Left ventricle myocardium inferior (tissue), 1 donor: ENCODE measurements at regions not wholly inside any gene's neighbourhood (a gene's known extent, or its start where the extent isn't known, plus 50 kb on each side); places are given as distances from the start of the nearest gene placed in this dataset.

Experiments used
- DNase-seq: peaks from one replicate; pipeline ENCODE4 v3.0.0-alpha.2; 2020
- H3K27ac ChIP-seq: fragments of 200-600 bp; replicated peaks from 2 replicates; pipeline ENCODE4 v1.8.0; 2021
- H3K27me3 ChIP-seq: fragments of 200-600 bp; 2 replicates; pipeline ENCODE4 v1.8.0; 2021; ENCODE audit warnings: low read depth
- H3K36me3 ChIP-seq: fragments of 200-600 bp; 2 replicates; pipeline ENCODE4 v1.8.0; 2021
- H3K4me1 ChIP-seq: fragments of 200-600 bp; 2 replicates; pipeline ENCODE4 v1.8.0; 2021
- H3K4me3 ChIP-seq: fragments of 200-600 bp; 2 replicates; pipeline ENCODE4 v1.8.0; 2021; ENCODE audit warnings: mild to moderate bottlenecking, moderate library complexity
- H3K9me3 ChIP-seq: fragments of 200-600 bp; replicated peaks from 2 replicates; pipeline ENCODE4 v1.8.0; 2021
- intact Hi-C: fragments of 100-400 bp; cut with micrococcal nuclease; formaldehyde crosslinking; loops from one replicate; pipeline ENCODE4 v1.11.0; 2022
- TF ChIP-seq, protein P1 (sequence below): fragments of 200-600 bp; IDR thresholded peaks from 2 replicates; pipeline ENCODE4 v1.8.0; 2021; ENCODE audit warnings: antibody characterized with exemption, mild to moderate bottlenecking, borderline replicate concordance
- donor health status: DM: no; HTN: yes; CAD: no; lungs with severe emphysema.

DNA sequence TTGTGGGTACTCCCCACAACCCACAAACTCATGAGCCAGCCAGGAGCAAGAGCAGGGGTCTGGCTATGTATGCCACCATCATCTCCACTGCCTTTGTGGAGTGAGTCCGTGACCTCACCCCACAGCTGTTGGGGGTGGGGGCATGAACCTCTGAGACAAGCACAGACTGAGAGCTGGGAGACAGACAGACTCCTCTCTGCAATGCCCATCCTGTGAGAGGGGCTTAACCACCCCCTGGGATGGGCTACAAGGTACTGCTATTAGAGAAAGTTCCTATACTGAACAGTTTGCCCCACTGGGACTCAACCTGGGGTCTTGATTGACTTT is 84.5 kb downstream of the PITPNM2 start:
- H3K9me3 ChIP-seq: no peaks in the 10 kb centered on the region
- peak overlapping the region; percentile 94 for H3K27ac ChIP-seq
- H3K4me3 ChIP-seq: no peak overlapping the region
- H3K36me3 ChIP-seq: no peaks in the 10 kb centered on the region
- intact Hi-C loops: no loop called here
- peaks cover 98% of the 10 kb centered on the region for H3K4me1 ChIP-seq
- H3K27me3 ChIP-seq: no peaks in the 10 kb centered on the region
- no peak for DNase-seq
- TF ChIP-seq, protein P1, sequence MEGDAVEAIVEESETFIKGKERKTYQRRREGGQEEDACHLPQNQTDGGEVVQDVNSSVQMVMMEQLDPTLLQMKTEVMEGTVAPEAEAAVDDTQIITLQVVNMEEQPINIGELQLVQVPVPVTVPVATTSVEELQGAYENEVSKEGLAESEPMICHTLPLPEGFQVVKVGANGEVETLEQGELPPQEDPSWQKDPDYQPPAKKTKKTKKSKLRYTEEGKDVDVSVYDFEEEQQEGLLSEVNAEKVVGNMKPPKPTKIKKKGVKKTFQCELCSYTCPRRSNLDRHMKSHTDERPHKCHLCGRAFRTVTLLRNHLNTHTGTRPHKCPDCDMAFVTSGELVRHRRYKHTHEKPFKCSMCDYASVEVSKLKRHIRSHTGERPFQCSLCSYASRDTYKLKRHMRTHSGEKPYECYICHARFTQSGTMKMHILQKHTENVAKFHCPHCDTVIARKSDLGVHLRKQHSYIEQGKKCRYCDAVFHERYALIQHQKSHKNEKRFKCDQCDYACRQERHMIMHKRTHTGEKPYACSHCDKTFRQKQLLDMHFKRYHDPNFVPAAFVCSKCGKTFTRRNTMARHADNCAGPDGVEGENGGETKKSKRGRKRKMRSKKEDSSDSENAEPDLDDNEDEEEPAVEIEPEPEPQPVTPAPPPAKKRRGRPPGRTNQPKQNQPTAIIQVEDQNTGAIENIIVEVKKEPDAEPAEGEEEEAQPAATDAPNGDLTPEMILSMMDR: no peak

DNA sequence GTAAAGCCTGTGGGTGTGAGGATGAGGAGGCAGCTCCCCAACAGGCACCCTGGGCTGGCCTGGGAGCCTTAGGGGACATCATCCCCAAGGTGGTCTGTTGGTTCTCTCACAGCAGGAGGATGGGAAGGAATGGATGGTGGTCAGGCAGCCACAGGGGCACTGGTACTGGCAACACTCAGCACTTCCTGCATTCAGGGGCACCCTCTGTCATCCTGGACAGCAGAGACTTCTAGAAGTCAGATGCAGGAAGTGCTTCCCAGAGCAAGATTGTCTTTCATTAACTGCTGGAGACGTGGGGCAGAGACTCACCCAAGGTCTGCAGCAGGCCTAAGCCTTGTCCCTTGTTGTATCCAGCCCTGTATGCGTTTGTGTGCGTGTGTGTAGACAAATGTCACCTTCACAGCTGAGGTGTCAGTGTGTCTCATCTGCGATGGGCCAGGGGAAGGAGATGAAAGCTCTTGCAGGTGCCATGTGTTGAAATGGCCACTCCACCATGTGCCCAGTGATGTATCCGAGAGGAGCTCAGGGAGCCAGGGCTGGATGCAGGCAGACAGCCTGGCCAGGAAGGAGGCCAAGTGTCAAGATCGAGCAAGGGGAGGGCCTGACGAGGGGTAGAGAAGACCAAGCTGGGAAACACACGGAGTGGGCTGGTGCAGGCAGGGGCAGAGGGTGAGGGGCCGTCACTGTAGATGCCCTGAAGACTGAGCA is 85.1 kb downstream of the PITPNM2 start:
- intact Hi-C loops: no loop called here
- DNase-seq: no peak
- TF ChIP-seq, protein P1: no peak

DNA sequence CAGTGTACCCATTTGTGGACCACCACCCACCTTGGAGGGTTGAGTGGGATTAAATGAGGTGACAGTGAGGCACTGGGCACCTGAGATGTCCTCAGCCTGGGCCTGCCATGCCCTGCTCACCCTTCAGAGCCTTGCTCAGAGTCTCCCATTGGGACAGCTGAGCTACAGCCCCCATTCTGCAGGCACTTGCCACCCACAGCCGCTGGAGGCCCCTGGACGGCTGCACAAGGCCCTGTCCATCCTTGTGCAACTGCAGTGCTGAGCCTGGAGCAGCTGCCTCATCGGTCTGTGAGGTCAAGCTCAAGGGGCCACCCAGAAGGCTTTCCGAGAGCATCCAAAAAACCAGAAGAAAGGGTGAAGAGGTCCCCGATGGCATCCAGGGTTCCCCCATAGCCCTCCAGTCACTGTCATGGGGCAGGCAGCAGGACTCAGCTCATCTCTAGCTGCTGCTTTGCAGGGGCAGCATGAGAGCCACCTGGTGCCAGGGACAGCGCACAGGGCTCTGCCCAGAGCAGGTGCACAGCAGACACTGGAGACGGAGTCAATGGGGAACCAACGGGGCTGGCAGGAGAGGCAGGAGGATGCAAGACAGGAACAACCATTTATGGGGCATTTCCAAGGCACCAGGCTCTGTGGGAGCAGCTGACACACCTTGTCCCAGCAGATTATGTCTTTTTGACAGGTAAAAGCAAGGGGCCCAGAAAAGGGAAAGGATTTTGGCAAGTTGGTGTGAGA is 84.6 kb downstream of the ARL6IP4 start:
- peak overlapping the region; percentile 94 for H3K27ac ChIP-seq
- DNase-seq: no peak
- no peaks in the 10 kb centered on the region for H3K9me3 ChIP-seq
- H3K27me3 ChIP-seq: no peaks in the 10 kb centered on the region
- H3K4me3 ChIP-seq: peak overlapping the region; percentile 4
- H3K36me3 ChIP-seq: no peaks in the 10 kb centered on the region
- intact Hi-C loops: no loop called here
- H3K4me1 ChIP-seq: peaks cover 98% of the 10 kb centered on the region
- TF ChIP-seq, protein P1: no peak

More for the DNA sequence above, 85.1 kb downstream of the PITPNM2 start:
- Histone ChIP-seq H3K4me3 (no peak overlapping the region), H3K9me3 (no peaks in the 10 kb centered on the region), H3K27me3 (no peaks in the 10 kb centered on the region), H3K27ac (peak overlapping the region; percentile 94), H3K4me1 (peaks cover 98% of the 10 kb centered on the region), H3K36me3 (no peaks in the 10 kb centered on the region)

DNA sequence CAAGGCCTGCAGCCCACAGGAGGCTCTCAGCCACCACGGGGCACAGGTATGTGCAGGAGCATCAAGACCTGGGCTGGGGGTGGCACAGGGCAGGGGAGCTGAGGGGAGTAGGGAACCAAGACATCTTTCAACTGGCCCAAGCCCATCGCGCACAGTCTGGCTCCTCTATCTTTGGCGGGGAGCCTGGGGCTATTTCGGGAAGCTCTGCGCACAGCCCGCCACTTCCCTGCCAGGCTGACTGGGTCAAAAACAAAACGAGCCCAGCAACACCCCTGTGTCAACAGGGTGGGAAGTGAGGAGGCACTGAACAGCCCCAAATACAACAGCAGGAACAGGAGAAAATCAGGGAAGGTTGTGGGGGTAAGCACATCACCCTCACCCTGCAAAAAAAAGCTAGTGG is 83.9 kb downstream of the ARL6IP4 start:
- H3K27ac ChIP-seq: peak overlapping the region; percentile 94
- no peaks in the 10 kb centered on the region for H3K27me3 ChIP-seq
- DNase-seq: peak; percentile 81
- no peaks in the 10 kb centered on the region for H3K36me3 ChIP-seq
- no peaks in the 10 kb centered on the region for H3K9me3 ChIP-seq
- peaks cover 98% of the 10 kb centered on the region for H3K4me1 ChIP-seq
- peak overlapping the region; percentile 4 for H3K4me3 ChIP-seq
- TF ChIP-seq, protein P1: no peak
- intact Hi-C loops: no loop called here

DNA sequence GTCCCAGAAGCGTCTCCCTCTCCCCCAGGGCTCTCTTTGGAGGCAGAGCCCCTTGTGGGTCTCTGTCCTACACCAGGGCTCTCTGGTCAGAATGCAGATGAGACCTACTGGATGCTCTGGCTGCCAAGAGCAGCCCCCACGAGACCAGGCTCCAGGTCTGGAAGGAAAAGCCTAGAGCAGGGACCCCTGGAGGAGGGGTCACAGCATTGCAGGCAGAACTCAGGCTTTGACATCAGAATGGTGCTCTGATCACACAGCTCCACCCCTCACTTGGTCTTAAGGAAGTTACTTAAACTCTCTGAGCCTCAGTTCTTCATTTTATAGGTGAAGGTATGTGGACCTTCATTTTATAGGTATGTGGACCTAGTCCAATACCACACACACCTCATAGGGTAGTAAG is 83.1 kb downstream of the ARL6IP4 start:
- Histone ChIP-seq H3K27me3 (no peaks in the 10 kb centered on the region), H3K4me3 (no peak overlapping the region), H3K36me3 (no peaks in the 10 kb centered on the region), H3K4me1 (peaks cover 98% of the 10 kb centered on the region), H3K27ac (peak overlapping the region; percentile 94), H3K9me3 (no peaks in the 10 kb centered on the region)
- intact Hi-C loops: no loop called here
- TF ChIP-seq, protein P1: peak; percentile 32
- DNase-seq: no peak
